IPS-15b (cell line): ENCODE measurements at regions not wholly inside any gene's neighbourhood (a gene's known extent, or its start where the extent isn't known, plus 50 kb on each side); places are given as distances from the start of the nearest gene placed in this dataset.
"Not testable (repeated sequence)": the region's sequence is repeated elsewhere in the genome, so short reads cannot be mapped to it uniquely, and the experiment has no call there.

Experiments
- H3K27me3 ChIP-seq: one replicate; pipeline ENCODE4 v1.6.1; 2013; ENCODE audit warnings: low read length; ENCODE audit not compliant: control insufficient read depth, insufficient read depth
- H3K36me3 ChIP-seq: one replicate; pipeline ENCODE4 v1.6.1; 2013; ENCODE audit warnings: low read length; ENCODE audit not compliant: control insufficient read depth, insufficient read depth
- H3K4me1 ChIP-seq: one replicate; pipeline ENCODE4 v1.6.1; 2013; ENCODE audit warnings: mild to moderate bottlenecking, low read length; ENCODE audit not compliant: control insufficient read depth, insufficient read depth
- H3K4me3 ChIP-seq: one replicate; pipeline ENCODE4 v1.5.1; 2013; ENCODE audit warnings: low read depth, low read length
- H3K9ac ChIP-seq: one replicate; pipeline ENCODE4 v1.6.1; 2013; ENCODE audit warnings: low read depth, mild to moderate bottlenecking, low read length
- H3K9me3 ChIP-seq: one replicate; pipeline ENCODE4 v1.6.1; 2013; ENCODE audit warnings: mild to moderate bottlenecking, low read length; ENCODE audit not compliant: control insufficient read depth, insufficient read depth

- Histone ChIP-seq H3K4me3 (peak overlapping the region; percentile 44), H3K36me3 (no peaks in the 10 kb centered on the region), H3K9me3 (no peaks in the 10 kb centered on the region), H3K9ac (no peak overlapping the region), H3K27me3 (no peaks in the 10 kb centered on the region), H3K4me1 (no peaks in the 10 kb centered on the region)
Observed at GRCh38 chr18:961644-962355, 57.1 kb downstream of the ADCYAP1 start.

- no peaks in the 10 kb centered on the region for H3K27me3 ChIP-seq
- no peak overlapping the region for H3K9ac ChIP-seq
- H3K4me3 ChIP-seq, result no peak overlapping the region
- H3K4me1 ChIP-seq, result no peaks in the 10 kb centered on the region
- no peaks in the 10 kb centered on the region for H3K9me3 ChIP-seq
- H3K36me3 ChIP-seq, result no peaks in the 10 kb centered on the region
Observed at GRCh38 chr18:963276-963675, 58.6 kb downstream of the ADCYAP1 start.

- Histone ChIP-seq H3K27me3 (no peaks in the 10 kb centered on the region), H3K4me1 (no peaks in the 10 kb centered on the region), H3K9me3 (no peaks in the 10 kb centered on the region), H3K9ac (no peak overlapping the region), H3K36me3 (no peaks in the 10 kb centered on the region), H3K4me3 (no peak overlapping the region)
Observed at GRCh38 chr18:965921-966758, 61.5 kb downstream of the ADCYAP1 start.

- Histone ChIP-seq H3K4me3 (no peak overlapping the region), H3K9ac (no peak overlapping the region), H3K36me3 (no peaks in the 10 kb centered on the region), H3K4me1 (no peaks in the 10 kb centered on the region), H3K27me3 (no peaks in the 10 kb centered on the region), H3K9me3 (no peaks in the 10 kb centered on the region)
Observed at GRCh38 chr18:966759-967576, 62.3 kb downstream of the ADCYAP1 start.

GRCh38 chr18:968910-969309, 64.2 kb downstream of the ADCYAP1 start:
- not testable (repeated sequence) for H3K9ac ChIP-seq, H3K36me3 ChIP-seq, H3K4me1 ChIP-seq

GRCh38 chr18:969311-969710, 64.6 kb downstream of the ADCYAP1 start:
- H3K4me3 ChIP-seq, H3K9ac ChIP-seq, H3K4me1 ChIP-seq, H3K36me3 ChIP-seq, H3K9me3 ChIP-seq, H3K27me3 ChIP-seq: not testable (repeated sequence)

More at GRCh38 chr18:968910-969309, 64.2 kb downstream of the ADCYAP1 start:
- not testable (repeated sequence) for H3K9me3 ChIP-seq, H3K4me3 ChIP-seq, H3K27me3 ChIP-seq

- H3K9me3 ChIP-seq, H3K9ac ChIP-seq, H3K36me3 ChIP-seq, H3K4me1 ChIP-seq, H3K4me3 ChIP-seq, H3K27me3 ChIP-seq: not testable (repeated sequence)
Observed at GRCh38 chr18:974606-975005, 69.9 kb downstream of the ADCYAP1 start.

GRCh38 chr18:976393-977128, 71.9 kb downstream of the ADCYAP1 start:
- not testable (repeated sequence) for H3K4me1 ChIP-seq, H3K36me3 ChIP-seq, H3K9me3 ChIP-seq, H3K27me3 ChIP-seq
- Histone ChIP-seq H3K4me3 (peak overlapping the region; percentile 31), H3K9ac (peak overlapping the region; percentile 37)

GRCh38 chr18:977327-977726, 72.7 kb downstream of the ADCYAP1 start:
- not testable (repeated sequence) for H3K9me3 ChIP-seq, H3K27me3 ChIP-seq

GRCh38 chr18:977732-978131, 73.1 kb downstream of the ADCYAP1 start:
- not testable (repeated sequence) for H3K27me3 ChIP-seq, H3K36me3 ChIP-seq, H3K4me3 ChIP-seq, H3K9ac ChIP-seq, H3K4me1 ChIP-seq, H3K9me3 ChIP-seq

More at GRCh38 chr18:977327-977726, 72.7 kb downstream of the ADCYAP1 start:
- H3K9ac ChIP-seq, H3K36me3 ChIP-seq, H3K4me1 ChIP-seq: not testable (repeated sequence)
- peak overlapping the region; percentile 31 for H3K4me3 ChIP-seq

GRCh38 chr18:980586-980985, 75.9 kb downstream of the ADCYAP1 start:
- Histone ChIP-seq H3K9ac (no peak overlapping the region), H3K36me3 (no peaks in the 10 kb centered on the region), H3K27me3 (no peaks in the 10 kb centered on the region), H3K4me3 (no peak overlapping the region), H3K4me1 (peaks cover 9% of the 10 kb centered on the region), H3K9me3 (no peaks in the 10 kb centered on the region)
